AG10803 (cell line): ENCODE measurements at regions not wholly inside any gene's neighbourhood (a gene's known extent, or its start where the extent isn't known, plus 50 kb on each side); places are given as distances from the start of the nearest gene placed in this dataset.
"Not testable (repeated sequence)": the region's sequence is repeated elsewhere in the genome, so short reads cannot be mapped to it uniquely, and the experiment has no call there.

Source experiments
- DNase-seq: peaks from one replicate; pipeline ENCODE4 v3.0.0; 2010; ENCODE audit warnings: low read depth
- H3K4me3 ChIP-seq: 2 replicates; pipeline ENCODE4 v1.5.1; 2011; ENCODE audit warnings: mild to moderate bottlenecking, low read length, control low read depth
- TF ChIP-seq, protein P1 (sequence below): conservative IDR thresholded peaks from 2 replicates; pipeline ENCODE4 v1.5.1; 2011; ENCODE audit warnings: mild to moderate bottlenecking, low read length, control low read depth, inconsistent platforms

DNA sequence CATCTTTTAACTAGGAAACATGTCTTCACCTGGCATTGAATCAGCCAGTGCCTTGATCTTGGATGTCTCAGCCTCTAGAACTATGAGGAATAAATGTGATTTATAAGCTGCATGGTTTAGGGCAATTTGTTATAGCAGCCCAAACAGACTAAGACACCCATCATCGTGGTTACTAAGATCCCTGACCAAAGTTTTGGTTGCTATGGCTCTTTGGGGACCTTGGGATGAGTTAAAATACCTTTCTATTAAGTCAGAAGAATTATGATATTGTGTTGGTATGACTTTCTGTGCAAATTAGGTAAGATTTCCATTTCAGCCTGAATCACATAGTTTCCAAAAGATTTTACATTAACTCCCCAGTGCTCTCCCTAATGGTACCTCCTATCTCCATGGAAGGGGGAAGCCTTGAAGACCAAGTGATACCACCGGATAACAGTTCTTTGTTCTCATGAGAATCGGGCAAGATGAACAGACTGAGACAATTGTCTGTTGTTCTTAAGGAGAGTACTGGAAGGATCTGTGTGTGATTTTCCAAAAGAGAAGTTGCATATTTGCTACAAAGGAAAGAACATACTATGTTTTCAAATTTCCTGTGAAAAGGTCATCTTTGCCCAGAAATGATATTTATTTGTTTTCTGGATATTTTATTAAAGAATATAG is 60.4 kb upstream of the UBASH3B start:
- peak; percentile 23 for DNase-seq
- no peak overlapping the region for H3K4me3 ChIP-seq
- TF ChIP-seq, protein P1, sequence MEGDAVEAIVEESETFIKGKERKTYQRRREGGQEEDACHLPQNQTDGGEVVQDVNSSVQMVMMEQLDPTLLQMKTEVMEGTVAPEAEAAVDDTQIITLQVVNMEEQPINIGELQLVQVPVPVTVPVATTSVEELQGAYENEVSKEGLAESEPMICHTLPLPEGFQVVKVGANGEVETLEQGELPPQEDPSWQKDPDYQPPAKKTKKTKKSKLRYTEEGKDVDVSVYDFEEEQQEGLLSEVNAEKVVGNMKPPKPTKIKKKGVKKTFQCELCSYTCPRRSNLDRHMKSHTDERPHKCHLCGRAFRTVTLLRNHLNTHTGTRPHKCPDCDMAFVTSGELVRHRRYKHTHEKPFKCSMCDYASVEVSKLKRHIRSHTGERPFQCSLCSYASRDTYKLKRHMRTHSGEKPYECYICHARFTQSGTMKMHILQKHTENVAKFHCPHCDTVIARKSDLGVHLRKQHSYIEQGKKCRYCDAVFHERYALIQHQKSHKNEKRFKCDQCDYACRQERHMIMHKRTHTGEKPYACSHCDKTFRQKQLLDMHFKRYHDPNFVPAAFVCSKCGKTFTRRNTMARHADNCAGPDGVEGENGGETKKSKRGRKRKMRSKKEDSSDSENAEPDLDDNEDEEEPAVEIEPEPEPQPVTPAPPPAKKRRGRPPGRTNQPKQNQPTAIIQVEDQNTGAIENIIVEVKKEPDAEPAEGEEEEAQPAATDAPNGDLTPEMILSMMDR, result no peak

DNA sequence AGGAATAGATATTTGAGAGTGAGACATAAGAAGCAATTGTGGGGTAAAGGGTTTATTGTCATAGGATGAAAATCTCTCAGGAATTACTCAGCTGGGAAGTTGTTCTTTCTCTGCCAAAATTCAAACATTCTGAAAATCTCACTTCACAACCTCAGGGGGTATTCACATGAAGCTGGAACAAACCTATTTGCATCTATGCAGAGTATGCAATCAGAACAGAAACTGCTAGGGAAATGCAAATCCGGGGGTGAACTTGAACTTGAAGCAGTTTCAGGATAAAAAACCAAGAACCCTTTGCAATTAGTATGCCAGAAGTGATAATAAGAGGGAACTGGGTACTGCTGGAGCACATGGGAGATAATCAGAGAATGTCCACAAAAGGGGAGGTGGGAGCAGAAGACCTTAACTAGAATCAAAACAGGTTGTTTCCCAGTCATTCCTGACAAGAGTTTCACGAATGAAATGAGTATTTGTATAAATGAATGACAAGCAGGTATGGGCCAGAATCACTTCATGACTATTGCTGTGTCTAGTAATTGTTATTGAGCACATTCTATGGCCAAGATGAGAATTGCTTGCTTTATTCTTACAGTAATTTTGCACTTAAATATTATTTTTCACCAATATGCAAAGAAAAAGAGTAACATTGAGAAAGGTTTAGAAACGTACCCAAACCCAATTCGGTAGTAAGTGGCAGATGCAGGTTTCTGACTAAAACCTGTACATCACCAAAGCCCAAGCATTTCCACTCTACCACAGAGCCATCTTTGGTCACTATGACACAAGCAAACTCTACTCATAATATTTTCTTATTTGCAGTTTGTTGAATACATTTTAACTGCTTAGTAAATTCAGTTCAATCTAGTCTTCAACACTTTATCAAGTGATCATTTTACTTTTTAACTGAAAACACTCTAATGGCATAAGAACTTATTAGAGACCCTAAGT is 61.8 kb upstream of the UBASH3B start:
- TF ChIP-seq, protein P1, result no peak
- DNase-seq, result no peak
- no peak overlapping the region for H3K4me3 ChIP-seq

DNA sequence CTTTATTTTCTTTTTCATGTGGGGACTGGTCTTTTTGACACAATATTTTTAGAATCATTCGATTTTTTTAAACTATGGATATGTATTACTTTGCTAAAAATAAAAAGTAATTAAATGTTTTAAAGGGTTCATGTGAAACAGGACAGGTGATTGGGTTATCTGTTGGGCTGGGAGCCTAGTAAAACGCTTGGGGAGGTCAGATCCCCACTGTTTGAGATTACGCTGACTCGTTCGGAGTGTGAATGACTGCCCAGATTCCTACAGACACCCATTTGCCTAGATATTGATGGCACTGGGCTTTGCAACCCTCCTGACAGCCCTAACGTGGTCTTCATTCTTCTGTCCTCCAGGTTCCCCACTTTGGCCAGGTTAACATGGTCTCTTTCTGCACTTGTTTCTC is 62.9 kb upstream of the UBASH3B start:
- no peak overlapping the region for H3K4me3 ChIP-seq
- DNase-seq, result no peak
- TF ChIP-seq, protein P1, result no peak

DNA sequence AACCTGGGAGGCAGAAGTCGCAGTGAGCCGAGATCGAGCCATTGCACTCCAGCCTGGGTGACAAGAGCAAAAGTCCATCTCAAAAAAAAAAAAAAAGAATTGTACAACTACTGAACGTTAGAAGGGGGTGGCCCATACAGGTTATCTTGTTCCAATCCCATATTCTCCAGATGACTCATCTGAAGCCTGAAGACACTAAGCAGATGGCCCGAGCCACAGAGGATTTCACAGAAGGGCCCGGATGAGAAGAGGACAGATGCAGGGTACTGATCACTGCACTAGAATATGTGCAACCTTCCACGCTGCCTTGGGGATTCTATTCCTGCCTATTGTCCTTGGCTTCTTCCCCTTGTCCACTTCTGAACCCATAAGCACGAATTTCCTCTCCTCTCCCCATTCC is 70.9 kb upstream of the UBASH3B start:
- TF ChIP-seq, protein P1, result no peak
- no peak overlapping the region for H3K4me3 ChIP-seq
- DNase-seq, result no peak

DNA sequence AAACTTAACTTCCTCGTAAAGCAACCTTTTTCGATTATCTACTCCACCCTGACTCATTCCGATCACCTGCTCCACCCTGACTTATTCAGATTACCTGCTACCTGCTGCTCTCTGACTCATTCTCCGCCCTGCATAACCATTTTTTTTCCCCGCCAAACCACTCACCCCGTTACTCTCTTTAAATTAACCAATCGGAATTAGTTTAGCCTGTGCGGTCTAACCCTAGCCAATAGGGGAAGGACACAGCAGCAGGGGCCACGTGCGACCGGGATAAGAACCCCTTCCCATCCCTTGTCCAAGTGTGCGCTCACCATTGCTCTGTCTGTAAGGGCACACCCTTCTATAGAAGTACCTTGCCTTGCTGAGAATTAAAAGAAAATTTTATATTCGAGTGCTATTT is 75.5 kb upstream of the UBASH3B start:
- not testable (repeated sequence) for H3K4me3 ChIP-seq, DNase-seq

DNA sequence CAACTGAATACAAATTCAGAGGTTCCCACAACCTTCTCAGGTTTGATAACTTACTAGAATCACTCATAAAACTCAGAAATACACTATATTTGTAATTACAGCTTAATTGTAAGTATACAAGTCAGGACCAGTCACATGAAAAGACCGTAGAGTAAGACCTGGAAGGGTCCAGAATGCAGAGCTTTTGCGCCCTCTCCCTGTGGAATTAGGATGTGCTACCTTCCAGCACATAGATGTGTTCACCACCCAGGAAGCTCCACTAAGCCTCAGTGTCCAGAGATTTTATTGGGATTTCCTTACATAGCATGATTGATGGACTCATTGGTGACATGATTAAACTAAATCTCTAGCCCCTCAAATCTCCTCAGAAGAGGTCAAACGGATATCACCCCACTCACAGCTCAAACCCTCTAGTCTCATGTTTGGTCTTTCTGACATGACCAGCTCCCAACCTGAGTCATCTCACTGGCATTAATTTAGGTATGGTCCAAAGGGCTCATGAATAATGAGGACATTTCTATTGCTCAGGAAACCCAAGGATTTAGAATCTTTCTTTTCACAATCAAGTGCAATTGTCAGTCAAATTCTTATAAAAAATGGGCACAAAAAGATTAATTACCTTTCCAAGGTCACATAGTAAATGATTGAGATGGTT is 77.2 kb upstream of the UBASH3B start:
- TF ChIP-seq, protein P1, result peak; percentile 19; the same call in 1 of the 2 replicates
- no peak for DNase-seq
- no peak overlapping the region for H3K4me3 ChIP-seq

DNA sequence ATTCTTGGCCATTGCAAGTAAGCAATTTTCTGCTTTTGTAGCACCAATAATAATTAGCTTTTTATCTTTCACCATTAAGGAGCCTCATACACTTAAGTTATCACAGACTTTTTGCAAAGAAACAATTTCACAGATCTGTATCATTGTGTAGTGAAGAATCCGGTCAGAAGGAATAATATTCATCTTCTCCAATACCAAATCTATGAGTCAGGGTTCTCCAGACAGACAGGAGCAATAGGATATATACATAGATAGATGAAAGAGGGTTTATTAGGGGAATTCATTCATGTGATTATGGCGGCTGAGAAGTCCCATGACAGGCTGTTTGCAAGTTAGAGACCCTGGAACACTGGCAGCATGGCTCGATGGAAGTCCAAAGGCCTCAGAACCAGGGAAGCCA is 82.9 kb upstream of the UBASH3B start:
- DNase-seq, result no peak
- H3K4me3 ChIP-seq, result no peak overlapping the region
- TF ChIP-seq, protein P1, result no peak
